ENCODE measurements at regions not wholly inside any gene's neighbourhood (a gene's known extent, or its start where the extent isn't known, plus 50 kb on each side); places are given as distances from the start of the nearest gene placed in this dataset.
A peak's percentile ranks its signal among the peaks of the same experiment; 100 is the strongest.

DNA sequence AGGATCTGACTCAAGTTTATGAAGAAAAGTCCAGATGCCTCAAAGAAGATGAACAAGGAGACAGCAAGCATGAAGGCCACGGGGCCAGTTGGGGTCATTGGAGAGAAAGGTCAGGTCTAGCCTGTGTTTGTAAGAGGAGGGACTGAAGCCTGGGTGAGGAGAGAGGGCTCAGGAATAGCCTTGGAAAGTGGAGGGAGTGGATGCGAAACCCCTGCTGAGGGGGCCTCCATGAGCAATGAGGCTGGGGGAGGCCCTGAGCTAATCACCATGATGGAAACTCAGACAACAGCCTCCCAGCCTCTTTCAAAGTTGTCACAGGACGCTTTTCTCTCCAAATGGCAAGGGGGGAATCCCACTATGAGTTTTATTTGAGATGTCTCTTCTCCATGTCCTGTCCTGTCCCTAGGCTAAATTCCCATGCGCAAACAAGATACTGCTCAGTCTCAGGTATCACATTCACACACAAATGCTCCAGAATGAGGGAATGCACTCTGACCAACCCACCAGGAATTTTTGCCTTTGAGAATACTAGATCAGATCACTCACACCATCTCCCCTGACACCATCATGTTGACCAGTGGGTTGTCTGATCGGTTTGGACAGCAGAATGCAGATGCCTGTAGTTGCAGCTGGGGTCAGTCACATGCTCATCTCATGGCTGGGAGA is 51.3 kb upstream of the TOP3B start:
- Mint-ChIP-seq H3K4me1 (peaks cover 20% of the 10 kb centered on the region), H3K4me3 (no peak overlapping the region), H3K27ac (peak overlapping the region; percentile 68), H3K36me3 (ENCODE audit: low read depth) (no peaks in the 10 kb centered on the region), H3K27me3 (ENCODE audit: low read depth, poor library complexity) (peaks cover 46% of the 10 kb centered on the region), H3K9me3 (no peaks in the 10 kb centered on the region)
- TF ChIP-seq, protein P1, sequence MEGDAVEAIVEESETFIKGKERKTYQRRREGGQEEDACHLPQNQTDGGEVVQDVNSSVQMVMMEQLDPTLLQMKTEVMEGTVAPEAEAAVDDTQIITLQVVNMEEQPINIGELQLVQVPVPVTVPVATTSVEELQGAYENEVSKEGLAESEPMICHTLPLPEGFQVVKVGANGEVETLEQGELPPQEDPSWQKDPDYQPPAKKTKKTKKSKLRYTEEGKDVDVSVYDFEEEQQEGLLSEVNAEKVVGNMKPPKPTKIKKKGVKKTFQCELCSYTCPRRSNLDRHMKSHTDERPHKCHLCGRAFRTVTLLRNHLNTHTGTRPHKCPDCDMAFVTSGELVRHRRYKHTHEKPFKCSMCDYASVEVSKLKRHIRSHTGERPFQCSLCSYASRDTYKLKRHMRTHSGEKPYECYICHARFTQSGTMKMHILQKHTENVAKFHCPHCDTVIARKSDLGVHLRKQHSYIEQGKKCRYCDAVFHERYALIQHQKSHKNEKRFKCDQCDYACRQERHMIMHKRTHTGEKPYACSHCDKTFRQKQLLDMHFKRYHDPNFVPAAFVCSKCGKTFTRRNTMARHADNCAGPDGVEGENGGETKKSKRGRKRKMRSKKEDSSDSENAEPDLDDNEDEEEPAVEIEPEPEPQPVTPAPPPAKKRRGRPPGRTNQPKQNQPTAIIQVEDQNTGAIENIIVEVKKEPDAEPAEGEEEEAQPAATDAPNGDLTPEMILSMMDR (IDR thresholded peaks at IDR 0.05): no peak
- no peak for DNase-seq

GRCh38 chr22:22032906-22033802 is 50.6 kb upstream of the TOP3B start:
- Mint-ChIP-seq H3K27me3 (ENCODE audit: low read depth, poor library complexity) (peaks cover 44% of the 10 kb centered on the region), H3K9me3 (no peaks in the 10 kb centered on the region), H3K27ac (peak overlapping the region; percentile 68), H3K4me3 (no peak overlapping the region), H3K36me3 (ENCODE audit: low read depth) (no peaks in the 10 kb centered on the region), H3K4me1 (peaks cover 20% of the 10 kb centered on the region)
- TF ChIP-seq, protein P1 (IDR thresholded peaks at IDR 0.05): no peak
- DNase-seq: no peak

- H3K27me3 Mint-ChIP-seq (ENCODE audit: low read depth, poor library complexity): peaks cover 39% of the 10 kb centered on the region
- H3K4me3 Mint-ChIP-seq: no peak overlapping the region
- no peak overlapping the region for H3K27ac Mint-ChIP-seq
- TF ChIP-seq, protein P1 (IDR thresholded peaks at IDR 0.05): no peak
- DNase-seq: no peak
- peaks cover 20% of the 10 kb centered on the region for H3K4me1 Mint-ChIP-seq
- no peaks in the 10 kb centered on the region for H3K36me3 Mint-ChIP-seq (ENCODE audit: low read depth)
- H3K9me3 Mint-ChIP-seq: no peaks in the 10 kb centered on the region
Measured at GRCh38 chr22:22032099-22032905, 49.7 kb upstream of the TOP3B start.
